Astrocyte of the cerebellum (primary cell): ENCODE measurements at regions not wholly inside any gene's neighbourhood (a gene's known extent, or its start where the extent isn't known, plus 50 kb on each side); places are given as distances from the start of the nearest gene placed in this dataset.

ENCODE experiments used
- DNase-seq: peaks from one replicate; pipeline ENCODE4 v3.0.0-alpha.2; 2011; ENCODE audit warnings: low read depth
- H3K4me3 ChIP-seq: 2 replicates; pipeline ENCODE4 v1.5.1; 2011; ENCODE audit warnings: mild to moderate bottlenecking, low read depth, low read length, moderate library complexity
- CTCF ChIP-seq: IDR thresholded peaks from 2 replicates; pipeline ENCODE4 v1.5.1; 2012; ENCODE audit warnings: low read length, low read depth, moderate library complexity, mild to moderate bottlenecking; ENCODE audit errors: missing control alignments
- in situ Hi-C: cut with HindIII; loops from 2 replicates; pipeline ENCODE4 v1.10.0; 2017; ENCODE audit warnings: low sequenced_read_pairs

GRCh38 chr7:65239324-65239706 is 134.3 kb upstream of the ZNF92 start:
- peak overlapping the region; percentile 61 for H3K4me3 ChIP-seq
- no peak for TF ChIP-seq CTCF
- in situ Hi-C loops = no loop called here
- DNase-seq = no peak

- TF ChIP-seq CTCF = no peak
- in situ Hi-C loops = no loop called here
- DNase-seq = no peak
- no peak overlapping the region for H3K4me3 ChIP-seq
Measured at GRCh38 chr7:65238785-65239184, 134.9 kb upstream of the ZNF92 start.

GRCh38 chr7:65235586-65235985 is 138.1 kb upstream of the ZNF92 start:
- no peak for DNase-seq
- in situ Hi-C loops = no loop called here
- H3K4me3 ChIP-seq = no peak overlapping the region
- TF ChIP-seq CTCF = no peak

GRCh38 chr7:65233409-65234034 is 140.1 kb upstream of the ZNF92 start:
- no peak overlapping the region for H3K4me3 ChIP-seq
- no peak for DNase-seq
- in situ Hi-C loops = no loop called here
- TF ChIP-seq CTCF = no peak

- no peak overlapping the region for H3K4me3 ChIP-seq
- DNase-seq = no peak
- TF ChIP-seq CTCF = no peak
- in situ Hi-C loops = no loop called here
Measured at GRCh38 chr7:65230231-65230630, 143.4 kb upstream of the ZNF92 start.

GRCh38 chr7:65225422-65226006 is 148.1 kb upstream of the ZNF92 start:
- no peak for TF ChIP-seq CTCF

More at GRCh38 chr7:65225422-65226006, 148.1 kb upstream of the ZNF92 start:
- DNase-seq = no peak
- in situ Hi-C loops = no loop called here
- H3K4me3 ChIP-seq = no peak overlapping the region
